OCI-LY7 (cell line): ENCODE measurements at regions not wholly inside any gene's neighbourhood (a gene's known extent, or its start where the extent isn't known, plus 50 kb on each side); places are given as distances from the start of the nearest gene placed in this dataset.

ENCODE experiments used
- BruUV-seq: library from RNA; stranded (reverse); fragments of 400-500 nt; replicated peaks from 2 replicates; lab custom pipeline; 2021; lab: Mats Ljungman, UMichigan
- CTCF ChIA-PET: fragments of 300-600 bp; sonication (Branson Sonifier 250); formaldehyde crosslinking; loops from one replicate; lab custom pipeline; 2022; ENCODE audit warnings: antibody characterized with exemption; ENCODE audit not compliant: unreplicated experiment; lab: Charles Lee
- POLR2A ChIA-PET: fragments of 300-600 bp; sonication (Branson Sonifier 250); formaldehyde crosslinking; loops from one replicate; lab custom pipeline; 2022; ENCODE audit warnings: antibody characterized with exemption; lab: Charles Lee
- DNase-seq: peaks from one replicate; pipeline ENCODE4 v3.0.0-alpha.2; 2015; ENCODE audit warnings: low spot score
- H2AFZ ChIP-seq: fragments of 200-600 bp; sonication (generic), shearing (Covaris generic); 2 replicates; pipeline ENCODE4 v1.6.1; 2014; ENCODE audit warnings: mild to moderate bottlenecking, antibody characterized with exemption, low read length, moderate library complexity
- H3K27ac ChIP-seq: fragments of 200-600 bp; sonication (generic); 2 replicates; pipeline ENCODE4 v1.5.1; 2014; ENCODE audit warnings: mixed run types, low read depth, mild to moderate bottlenecking, moderate library complexity, low read length, inconsistent platforms; ENCODE audit not compliant: poor library complexity, severe bottlenecking
- H3K36me3 ChIP-seq: fragments of 200-600 bp; sonication (generic); 2 replicates; pipeline ENCODE4 v1.6.1; 2014; ENCODE audit warnings: mild to moderate bottlenecking, antibody characterized with exemption, low read length, moderate library complexity, mixed read lengths; ENCODE audit not compliant: insufficient read depth
- H3K4me1 ChIP-seq: fragments of 200-600 bp; sonication (generic); 2 replicates; pipeline ENCODE4 v1.5.1; 2014; ENCODE audit warnings: mild to moderate bottlenecking, low read length; ENCODE audit not compliant: insufficient read depth, poor library complexity, severe bottlenecking
- H3K4me2 ChIP-seq: fragments of 200-600 bp; sonication (generic); 2 replicates; pipeline ENCODE4 v1.6.1; 2014; ENCODE audit warnings: mild to moderate bottlenecking, low read length
- H3K4me3 ChIP-seq: fragments of 200-600 bp; sonication (generic); 2 replicates; pipeline ENCODE4 v1.5.1; 2014; ENCODE audit warnings: mild to moderate bottlenecking, low read depth, low read length; ENCODE audit not compliant: poor library complexity, severe bottlenecking
- H3K79me2 ChIP-seq: fragments of 200-600 bp; sonication (generic); 2 replicates; pipeline ENCODE4 v1.6.1; 2016; ENCODE audit warnings: low read depth, mild to moderate bottlenecking, low read length, moderate library complexity, mixed read lengths; ENCODE audit not compliant: insufficient read depth
- H3K9me2 ChIP-seq: fragments of 200-600 bp; sonication (generic); 2 replicates; pipeline ENCODE4 v1.6.1; 2016; ENCODE audit warnings: mild to moderate bottlenecking, low read length, mixed read lengths; ENCODE audit not compliant: insufficient read depth
- H3K9me3 ChIP-seq: fragments of 200-600 bp; sonication (generic); 2 replicates; pipeline ENCODE4 v1.6.1; 2014; ENCODE audit warnings: mild to moderate bottlenecking, mixed run types, low read length, mixed read lengths
- H4K20me1 ChIP-seq: fragments of 200-600 bp; sonication (generic); 2 replicates; pipeline ENCODE4 v1.6.1; 2014; ENCODE audit warnings: mild to moderate bottlenecking, antibody characterized with exemption, low read length, moderate library complexity, mixed read lengths; ENCODE audit not compliant: insufficient read depth
- CTCF ChIP-seq: fragments of 200-600 bp; sonication (generic); conservative IDR thresholded peaks from 2 replicates; pipeline ENCODE4 v1.5.1; 2014; ENCODE audit warnings: mild to moderate bottlenecking, antibody characterized with exemption, low read length, moderate library complexity, mixed read lengths
- EZH2phosphoT487 ChIP-seq: fragments of 200-600 bp; sonication (generic); IDR thresholded peaks from 2 replicates; pipeline ENCODE4 v1.6.1; 2018; ENCODE audit warnings: low read depth, borderline replicate concordance, mild to moderate bottlenecking, mixed run types, antibody characterized with exemption, low read length, moderate library complexity, mixed read lengths
- intact Hi-C: fragments of 100-400 bp; cut with micrococcal nuclease; formaldehyde crosslinking; loops from one replicate; pipeline ENCODE4 v1.10.0; 2022; ENCODE audit not compliant: unreplicated experiment

GRCh38 chr19:27673986-27674385 lies 1539.0 kb downstream of the UQCRFS1 start:
- no peak overlapping the region for H3K4me2 ChIP-seq
- H3K9me3 ChIP-seq = 0 out of 2 replicates have a peak, but pooled peaks cover 9% of the 10 kb centered on the region
- CTCF ChIA-PET = no interaction called here
- no peak for DNase-seq
- H3K4me3 ChIP-seq = no peak overlapping the region
- H3K36me3 ChIP-seq = no peaks in the 10 kb centered on the region
- intact Hi-C loops = no loop called here
- no peaks in the 10 kb centered on the region for H4K20me1 ChIP-seq
- no peak overlapping the region for H3K27ac ChIP-seq
- no peaks in the 10 kb centered on the region for H3K4me1 ChIP-seq
- POLR2A ChIA-PET = no interaction called here
- no peaks in the 10 kb centered on the region for H3K79me2 ChIP-seq
- TF ChIP-seq CTCF (no peak), EZH2phosphoT487 (no peak)
- H3K9me2 ChIP-seq = no peaks in the 10 kb centered on the region
- H2AFZ ChIP-seq = no peak overlapping the region
- BruUV-seq = no TSS peak

GRCh38 chr19:27672309-27673047 lies 1540.5 kb downstream of the UQCRFS1 start:
- no TSS peak for BruUV-seq
- H3K36me3 ChIP-seq = no peaks in the 10 kb centered on the region

More at GRCh38 chr19:27672309-27673047, 1540.5 kb downstream of the UQCRFS1 start:
- no peaks in the 10 kb centered on the region for H3K4me1 ChIP-seq
- CTCF ChIA-PET = no interaction called here
- intact Hi-C loops = no loop called here
- DNase-seq = no peak
- no peak overlapping the region for H3K4me3 ChIP-seq
- 0 out of 2 replicates have a peak, but pooled peaks cover 9% of the 10 kb centered on the region for H3K9me3 ChIP-seq
- no peaks in the 10 kb centered on the region for H3K79me2 ChIP-seq
- no peak overlapping the region for H3K4me2 ChIP-seq
- no peaks in the 10 kb centered on the region for H4K20me1 ChIP-seq
- no peak overlapping the region for H2AFZ ChIP-seq
- no peaks in the 10 kb centered on the region for H3K9me2 ChIP-seq
- TF ChIP-seq CTCF (no peak), EZH2phosphoT487 (no peak)
- no peak overlapping the region for H3K27ac ChIP-seq
- POLR2A ChIA-PET = no interaction called here
